ENCODE measurements at regions not wholly inside any gene's neighbourhood (a gene's known extent, or its start where the extent isn't known, plus 50 kb on each side); places are given as distances from the start of the nearest gene placed in this dataset.

DNA sequence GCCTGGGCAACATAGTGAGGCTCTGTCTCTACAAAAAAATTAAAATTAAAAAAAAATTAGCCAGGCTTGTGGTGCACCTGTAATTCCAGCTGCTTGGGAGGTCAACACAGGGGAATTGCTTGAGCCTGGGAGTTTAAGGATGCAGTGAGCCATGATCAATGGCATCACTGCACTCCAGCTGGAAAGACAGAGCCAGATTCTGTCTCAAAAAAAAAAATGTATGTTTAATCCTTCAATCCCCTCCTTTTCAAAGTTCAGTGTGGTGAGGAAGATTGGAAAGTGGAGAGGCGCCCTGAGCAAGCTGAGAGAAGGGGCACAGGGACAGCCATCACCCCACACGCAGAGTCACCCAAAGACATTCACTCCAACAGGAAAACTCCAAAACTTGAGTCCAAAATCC lies 97.7 kb upstream of the BACE2 start:
- TF ChIP-seq POLR2A (IDR thresholded peaks at IDR 0.05) = no peak
- TF ChIP-seq, protein P1, sequence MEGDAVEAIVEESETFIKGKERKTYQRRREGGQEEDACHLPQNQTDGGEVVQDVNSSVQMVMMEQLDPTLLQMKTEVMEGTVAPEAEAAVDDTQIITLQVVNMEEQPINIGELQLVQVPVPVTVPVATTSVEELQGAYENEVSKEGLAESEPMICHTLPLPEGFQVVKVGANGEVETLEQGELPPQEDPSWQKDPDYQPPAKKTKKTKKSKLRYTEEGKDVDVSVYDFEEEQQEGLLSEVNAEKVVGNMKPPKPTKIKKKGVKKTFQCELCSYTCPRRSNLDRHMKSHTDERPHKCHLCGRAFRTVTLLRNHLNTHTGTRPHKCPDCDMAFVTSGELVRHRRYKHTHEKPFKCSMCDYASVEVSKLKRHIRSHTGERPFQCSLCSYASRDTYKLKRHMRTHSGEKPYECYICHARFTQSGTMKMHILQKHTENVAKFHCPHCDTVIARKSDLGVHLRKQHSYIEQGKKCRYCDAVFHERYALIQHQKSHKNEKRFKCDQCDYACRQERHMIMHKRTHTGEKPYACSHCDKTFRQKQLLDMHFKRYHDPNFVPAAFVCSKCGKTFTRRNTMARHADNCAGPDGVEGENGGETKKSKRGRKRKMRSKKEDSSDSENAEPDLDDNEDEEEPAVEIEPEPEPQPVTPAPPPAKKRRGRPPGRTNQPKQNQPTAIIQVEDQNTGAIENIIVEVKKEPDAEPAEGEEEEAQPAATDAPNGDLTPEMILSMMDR (IDR thresholded peaks at IDR 0.05) = no peak

All from Peyer's patch (tissue), 4 donors.